ENCODE measurements at regions not wholly inside any gene's neighbourhood (a gene's known extent, or its start where the extent isn't known, plus 50 kb on each side); places are given as distances from the start of the nearest gene placed in this dataset.
A peak's percentile ranks its signal among the peaks of the same experiment; 100 is the strongest.

- Histone ChIP-seq H3K4me1 (ENCODE audit: control insufficient read depth, insufficient read depth, low read length) (no peaks in the 10 kb centered on the region), H3K36me3 (ENCODE audit: control insufficient read depth in 2 of 2, insufficient read depth in 1 of 2, low read length in 2 of 2) (no peaks in the 10 kb centered on the region), H3K4me3 (ENCODE audit: low read depth, low read length) (no peak overlapping the region), H3K27ac (ENCODE audit: extremely low read depth, low read depth, low read length) (no peak overlapping the region), H3K9me3 (ENCODE audit: control insufficient read depth, insufficient read depth, low read depth, low read length) (no peaks in the 10 kb centered on the region)
- TF ChIP-seq ELK4 (IDR thresholded peaks at IDR 0.05; ENCODE audit: borderline replicate concordance, low read depth, low read length) (0 out of 2 replicates have a peak, but pooled peaks have one; percentile 18), ZNF16 (tag by site-specific recombination; IDR thresholded peaks at IDR 0.05; ENCODE audit: low read depth) (no peak)
- CTCF ChIA-PET = no interaction called here
- POLR2A ChIA-PET = no interaction called here
Measured at GRCh38 chr13:86090181-86090580, 291.0 kb upstream of the SLITRK6 start.

GRCh38 chr13:86087244-86087643 is 288.0 kb upstream of the SLITRK6 start:
- CTCF ChIA-PET = no interaction called here
- no peaks in the 10 kb centered on the region for H3K4me1 ChIP-seq (ENCODE audit: control insufficient read depth, insufficient read depth, low read length)
- H3K27ac ChIP-seq (ENCODE audit: extremely low read depth, low read depth, low read length) = no peak overlapping the region
- TF ChIP-seq ZBTB48 (tag by site-specific recombination; IDR thresholded peaks at IDR 0.05) (no peak), ZNF169 (tag by site-specific recombination; IDR thresholded peaks at IDR 0.05) (no peak), OVOL3 (tag by site-specific recombination; IDR thresholded peaks at IDR 0.05) (no peak), ZBTB1 (tag by site-specific recombination; IDR thresholded peaks at IDR 0.05) (no peak), ZFHX2 (tag by site-specific recombination; conservative IDR thresholded peaks at IDR 0.05) (no peak), GLI4 (tag by site-specific recombination; IDR thresholded peaks at IDR 0.05) (no peak), ZNF426 (tag by site-specific recombination; IDR thresholded peaks at IDR 0.05) (no peak), ZNF843 (tag by site-specific recombination; IDR thresholded peaks at IDR 0.05) (no peak), ZFP41 (tag by site-specific recombination; IDR thresholded peaks at IDR 0.05; ENCODE audit: borderline replicate concordance) (no peak), BCL6B (tag by site-specific recombination; IDR thresholded peaks at IDR 0.05) (no peak), ZNF324 (tag by site-specific recombination; IDR thresholded peaks at IDR 0.05) (no peak), TSHZ1 (tag by site-specific recombination; IDR thresholded peaks at IDR 0.05; ENCODE audit: borderline replicate concordance) (no peak), ZNF391 (tag by site-specific recombination; IDR thresholded peaks at IDR 0.05; ENCODE audit: borderline replicate concordance, low read depth) (no peak), ZNF214 (tag by site-specific recombination; IDR thresholded peaks at IDR 0.05; ENCODE audit: borderline replicate concordance) (no peak), ZNF776 (tag by site-specific recombination; IDR thresholded peaks at IDR 0.05; ENCODE audit: borderline replicate concordance) (no peak), ZNF571 (tag by site-specific recombination; IDR thresholded peaks at IDR 0.05) (no peak), ZBTB7A (tag by site-specific recombination; IDR thresholded peaks at IDR 0.05; ENCODE audit: low read depth) (no peak), ZNF629 (tag by site-specific recombination; IDR thresholded peaks at IDR 0.05) (no peak), ZBTB10 (tag by site-specific recombination; IDR thresholded peaks at IDR 0.05) (no peak)
- POLR2A ChIA-PET = no interaction called here
- H3K36me3 ChIP-seq (ENCODE audit: control insufficient read depth in 2 of 2, insufficient read depth in 1 of 2, low read length in 2 of 2) = no peaks in the 10 kb centered on the region
- H3K4me3 ChIP-seq (ENCODE audit: low read depth, low read length) = no peak overlapping the region
- H3K9me3 ChIP-seq (ENCODE audit: control insufficient read depth, insufficient read depth, low read depth, low read length) = no peaks in the 10 kb centered on the region
